NCI-H82 treated with DMSO at 0.1 percent for 48 hours (cell line): ENCODE measurements at regions not wholly inside any gene's neighbourhood (a gene's known extent, or its start where the extent isn't known, plus 50 kb on each side); places are given as distances from the start of the nearest gene placed in this dataset.

Experiments
- DNase-seq: peaks from one replicate; lab custom pipeline; 2025; ENCODE audit not compliant: unreplicated experiment; lab: John Stamatoyannopoulos, UW

DNA sequence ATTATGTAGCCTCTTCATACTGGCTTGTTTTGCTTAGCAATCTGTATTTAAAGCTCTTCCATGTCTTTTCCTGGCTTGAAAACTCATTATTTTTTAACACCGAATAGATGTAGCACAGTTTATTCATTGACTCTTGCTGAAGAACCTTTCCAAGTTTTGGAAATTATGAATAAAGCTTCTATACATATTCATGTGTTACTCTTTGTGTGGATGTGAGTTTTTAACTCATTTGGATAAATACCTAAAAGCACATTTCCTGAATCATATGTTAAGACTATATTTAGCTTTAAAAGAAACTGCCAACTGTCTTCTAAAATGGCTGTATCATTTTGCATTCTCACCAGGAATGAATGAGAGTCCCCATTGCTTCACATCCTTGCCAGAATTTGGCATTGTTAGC is 2061.7 kb upstream of the AGA start:
- DNase-seq: no peak

DNA sequence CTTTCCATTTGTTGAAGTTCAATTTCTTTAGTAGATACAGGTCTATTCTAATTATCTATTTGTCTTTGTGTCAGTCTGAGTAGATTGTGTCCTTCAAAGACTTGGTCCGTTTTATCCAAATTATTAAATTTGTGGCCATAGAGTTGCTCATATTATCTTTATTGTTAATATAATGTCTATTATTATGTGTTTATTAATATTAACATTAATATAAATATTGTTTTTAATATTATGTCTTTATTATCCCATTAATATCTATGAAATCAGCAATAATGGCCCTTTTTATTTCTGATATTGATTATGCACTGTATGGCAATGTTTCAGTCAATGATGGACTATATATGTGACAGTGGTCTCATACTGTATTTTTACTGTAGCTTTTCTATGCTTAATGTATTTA is 2067.3 kb upstream of the AGA start:
- no peak for DNase-seq

DNA sequence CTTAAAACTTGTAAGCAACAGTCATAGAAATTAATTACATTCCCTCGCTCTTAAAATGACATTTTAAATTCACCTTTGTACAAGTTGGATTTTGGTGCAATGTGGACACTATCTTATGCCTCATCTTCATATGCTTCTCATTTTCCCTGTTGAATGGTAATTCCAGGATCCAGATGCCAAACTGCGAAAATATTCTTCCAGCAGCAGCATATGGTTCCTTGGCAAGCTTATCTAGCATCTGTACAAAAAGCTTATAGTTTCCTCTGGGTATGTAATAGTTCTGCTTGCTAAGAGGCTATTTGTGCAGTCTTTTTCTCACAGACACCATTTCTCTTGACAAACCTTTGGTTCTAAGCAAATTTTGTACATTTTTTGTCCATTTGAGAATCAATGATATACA is 2079.7 kb upstream of the AGA start:
- no peak for DNase-seq

DNA sequence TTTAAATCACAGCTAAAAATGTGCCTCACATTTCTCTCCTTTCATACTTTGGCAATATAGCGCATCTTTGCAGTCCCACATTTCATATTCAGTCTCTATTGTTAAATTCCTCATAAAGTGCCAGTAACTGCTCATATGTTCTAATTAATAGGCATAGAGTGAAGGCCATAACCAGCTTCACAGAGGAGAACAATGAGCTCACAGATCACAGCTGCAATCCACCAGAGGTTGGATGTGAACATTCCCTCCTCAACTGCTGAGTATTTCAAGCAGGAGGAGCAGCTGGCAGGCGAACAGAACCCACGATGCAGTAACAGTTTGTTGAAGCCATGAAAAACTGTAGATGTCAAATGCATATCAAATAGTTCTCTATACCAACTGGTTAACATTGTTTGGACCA is 2088.7 kb upstream of the AGA start:
- no peak for DNase-seq

DNA sequence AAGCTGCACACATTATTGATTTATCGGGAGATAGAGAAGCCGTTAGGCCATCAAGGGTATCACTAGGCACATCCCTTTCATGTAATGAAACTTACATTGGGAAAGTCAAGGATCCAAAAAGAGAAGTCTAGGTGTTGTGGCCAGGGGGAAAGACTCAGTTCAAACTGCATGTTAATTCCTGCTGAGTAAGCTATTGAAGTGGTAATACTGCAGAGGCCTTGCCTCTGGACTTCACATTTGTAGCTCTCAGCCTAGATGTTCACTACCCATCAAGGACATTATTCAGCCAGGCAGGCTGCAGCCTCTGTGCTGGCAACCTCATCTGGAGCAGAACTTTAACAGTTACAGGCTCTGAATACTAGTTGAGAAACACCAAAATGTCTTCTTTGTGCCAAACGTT is 2094.5 kb upstream of the AGA start:
- no peak for DNase-seq

DNA sequence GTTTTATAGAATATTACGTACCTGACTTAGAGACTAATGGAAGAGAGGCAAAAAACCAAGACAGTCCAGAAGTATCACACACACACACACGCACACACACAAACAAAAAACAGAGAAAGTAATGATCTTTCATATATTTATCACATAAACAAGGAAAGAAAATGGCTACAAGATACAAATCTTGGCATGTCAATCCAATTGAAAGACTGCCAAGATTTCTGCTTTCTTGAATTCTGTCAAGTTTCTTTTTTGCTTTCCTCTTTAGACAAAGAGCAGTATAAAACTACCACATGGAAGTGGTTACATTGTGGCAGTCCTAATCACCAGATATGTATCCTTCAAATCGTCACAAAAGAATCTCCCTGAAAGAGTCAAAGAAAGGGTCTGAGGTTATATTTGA is 2097.4 kb upstream of the AGA start:
- DNase-seq: no peak

DNA sequence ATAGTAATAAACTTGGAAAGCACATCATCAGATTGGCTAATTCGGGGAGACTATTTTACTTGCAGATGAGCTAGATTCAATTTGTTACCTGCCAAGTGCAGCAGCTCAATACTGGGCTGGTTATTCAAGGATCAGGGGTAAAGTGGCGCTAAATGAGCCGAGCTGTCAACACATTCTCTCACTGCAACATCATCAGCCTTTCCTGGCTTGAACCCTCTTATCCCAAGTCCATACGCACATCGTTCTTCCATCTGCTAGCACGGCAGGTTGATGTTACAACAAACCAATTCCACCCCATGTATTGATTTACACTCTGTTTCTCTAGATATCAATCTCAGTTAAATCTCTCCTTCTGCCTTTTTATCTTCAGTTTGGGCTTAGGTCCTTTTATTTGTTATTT is 2101.5 kb upstream of the AGA start:
- no peak for DNase-seq

DNA sequence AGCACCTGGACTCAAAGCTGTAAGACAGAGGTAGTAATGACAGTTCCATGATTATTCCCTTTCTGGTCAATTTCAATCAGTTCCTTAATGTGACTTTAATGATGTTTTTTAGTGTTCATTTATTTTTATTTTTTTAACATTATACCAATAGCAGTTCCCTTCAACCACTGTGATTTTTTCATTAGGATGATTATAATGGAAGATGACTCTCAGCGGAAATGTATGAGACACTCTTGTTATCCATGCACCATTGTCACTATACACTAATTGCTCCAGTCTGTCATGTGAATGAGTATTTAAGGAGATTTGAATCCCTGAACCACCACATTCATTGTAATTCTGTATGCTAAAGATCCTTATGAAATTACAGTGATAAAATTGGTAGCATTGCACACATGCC is 2102.3 kb upstream of the AGA start:
- no peak for DNase-seq

DNA sequence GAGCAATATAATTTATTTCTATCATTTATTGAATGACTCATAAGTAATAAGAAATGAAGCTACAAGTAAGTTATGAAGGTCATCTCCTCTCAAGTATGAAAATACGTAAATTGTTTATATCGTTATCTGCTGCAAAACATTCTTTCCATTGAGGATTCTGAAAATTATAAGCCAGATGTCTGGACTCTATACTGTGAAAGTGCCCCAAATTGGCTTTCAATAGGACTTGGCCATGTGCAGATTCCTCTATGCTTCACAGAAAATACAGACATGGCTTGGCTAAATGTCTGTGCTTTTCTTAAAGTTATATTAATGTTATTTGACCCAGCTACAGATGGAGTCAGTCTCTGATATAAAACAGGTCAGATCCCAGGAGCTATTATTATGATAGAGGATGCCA is 2109.9 kb upstream of the AGA start:
- no peak for DNase-seq

DNA sequence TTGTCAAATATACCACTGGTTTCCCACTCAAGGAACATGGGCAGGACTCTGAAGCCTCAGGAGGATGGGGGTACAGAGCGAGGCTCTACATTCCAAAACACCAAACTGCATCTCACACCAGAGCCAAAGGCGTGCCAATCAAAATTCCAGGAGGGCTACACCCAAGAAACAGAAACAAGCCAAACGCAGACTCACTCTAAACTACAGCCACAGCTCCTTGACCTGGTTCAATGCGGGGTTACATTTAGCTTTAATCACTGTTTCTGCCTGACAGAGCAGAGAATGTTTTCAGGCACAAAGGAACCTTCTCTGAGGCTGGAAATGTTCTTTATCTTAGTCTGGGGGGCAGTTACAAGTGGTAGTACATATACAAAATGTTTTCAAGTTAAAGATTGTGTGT is 2121.5 kb upstream of the AGA start:
- DNase-seq: no peak

DNA sequence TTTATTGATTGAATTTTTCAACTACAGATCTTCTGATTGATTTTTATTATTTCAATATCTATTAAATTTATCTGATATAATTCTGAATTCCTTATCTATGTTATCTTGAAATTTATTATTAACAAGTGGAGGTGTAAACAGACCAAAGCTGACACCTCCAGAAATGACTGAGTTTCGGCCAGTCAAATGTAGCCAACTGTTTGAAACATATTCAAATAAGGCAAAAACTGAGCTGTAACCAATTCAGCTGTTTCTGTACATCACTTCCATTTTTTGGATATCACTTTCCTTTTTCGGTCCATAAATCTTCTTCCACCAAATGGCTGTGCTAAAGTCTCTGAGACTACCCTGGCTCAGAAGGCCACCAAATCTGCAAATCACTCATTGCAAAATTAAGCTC is 2127.3 kb upstream of the AGA start:
- DNase-seq: no peak

DNA sequence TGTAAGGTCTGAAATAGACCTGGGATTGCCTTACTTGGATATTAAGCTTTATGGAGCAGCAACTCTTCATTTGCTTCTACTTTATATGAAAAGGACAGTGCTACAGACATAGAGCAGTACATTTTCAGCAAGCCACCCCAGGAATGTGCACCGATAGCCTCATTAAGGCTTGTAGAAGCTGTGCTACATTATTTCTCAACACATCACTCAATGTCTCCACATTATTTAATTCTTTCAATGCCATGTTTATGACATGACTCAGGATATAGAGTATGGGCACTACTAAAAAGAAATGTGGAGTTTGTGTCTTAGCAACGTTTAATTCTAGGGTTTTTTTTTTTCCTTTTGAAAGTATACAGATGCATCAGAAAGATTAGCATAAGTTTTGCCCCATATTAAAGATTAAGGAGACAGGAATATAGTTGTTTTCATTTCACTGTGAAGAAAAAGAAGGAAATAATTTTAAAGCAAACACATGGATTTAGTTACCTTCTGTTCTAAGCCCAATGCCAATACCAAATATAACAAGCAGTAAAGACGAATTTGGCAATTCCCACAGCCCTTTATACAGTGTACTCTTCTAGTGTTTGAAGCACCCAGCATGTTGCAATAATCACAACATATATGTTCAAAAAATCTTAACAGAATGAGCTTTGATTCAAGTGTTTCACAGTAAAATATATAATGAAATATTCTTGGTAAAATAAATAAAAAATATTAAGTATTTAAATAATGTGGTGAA is 2140.1 kb upstream of the AGA start:
- DNase-seq: no peak

DNA sequence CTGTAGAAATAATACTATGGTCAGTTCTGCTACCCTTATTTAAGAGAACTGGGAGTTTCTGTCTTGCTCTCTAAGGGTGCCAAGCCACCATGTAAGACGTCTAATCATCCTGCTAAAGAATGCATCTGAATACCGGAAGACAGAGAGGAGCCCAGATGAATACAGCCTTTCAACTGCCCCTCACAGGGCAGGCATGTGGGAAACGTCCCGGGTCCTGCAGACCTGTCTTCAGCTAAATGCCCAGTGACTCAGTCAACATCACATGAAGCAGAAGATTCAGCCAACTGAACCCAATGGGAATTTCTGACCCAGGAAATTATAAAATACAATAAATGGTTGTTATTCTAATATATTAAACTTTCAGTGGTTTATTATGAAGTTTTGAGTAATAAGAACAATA is 2141.0 kb upstream of the AGA start:
- DNase-seq: no peak

DNA sequence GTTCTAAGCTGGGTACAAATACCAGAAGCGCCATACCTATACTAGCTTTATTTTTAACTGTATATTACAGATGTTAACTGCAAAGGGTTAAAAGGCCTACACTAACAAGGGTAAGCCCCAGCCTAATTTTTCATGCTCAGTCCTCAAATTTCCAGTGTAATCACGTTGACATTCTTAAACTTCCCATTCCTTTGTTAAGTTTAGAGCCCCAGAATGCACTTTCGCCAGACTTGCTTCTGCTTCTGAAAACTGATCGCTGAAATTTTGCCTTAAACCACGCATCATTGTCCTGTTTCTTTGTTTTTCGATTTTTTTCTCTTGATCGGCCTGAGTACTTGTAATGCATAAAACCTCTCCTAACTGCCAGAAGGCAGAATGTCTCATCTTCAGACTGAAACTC is 2141.9 kb upstream of the AGA start:
- DNase-seq: no peak

DNA sequence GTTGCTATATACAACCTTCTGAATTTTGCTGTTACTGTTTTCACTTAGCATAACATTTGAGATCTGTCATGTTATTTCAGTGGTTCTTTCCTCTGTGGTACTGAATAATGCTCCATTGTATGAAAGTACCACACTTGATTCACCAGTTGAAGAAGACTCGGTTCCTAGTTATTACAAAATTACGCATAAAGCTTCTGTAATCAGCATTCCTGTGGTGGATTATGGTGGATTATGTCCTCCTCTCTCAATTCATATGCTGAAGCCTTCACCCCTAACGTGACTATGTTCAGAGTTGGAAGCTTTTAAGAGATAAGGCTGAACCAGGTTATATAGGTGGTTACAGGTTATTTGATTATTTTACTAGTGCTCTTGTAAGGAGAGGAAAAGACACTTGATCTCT is 2143.5 kb upstream of the AGA start:
- DNase-seq: no peak

DNA sequence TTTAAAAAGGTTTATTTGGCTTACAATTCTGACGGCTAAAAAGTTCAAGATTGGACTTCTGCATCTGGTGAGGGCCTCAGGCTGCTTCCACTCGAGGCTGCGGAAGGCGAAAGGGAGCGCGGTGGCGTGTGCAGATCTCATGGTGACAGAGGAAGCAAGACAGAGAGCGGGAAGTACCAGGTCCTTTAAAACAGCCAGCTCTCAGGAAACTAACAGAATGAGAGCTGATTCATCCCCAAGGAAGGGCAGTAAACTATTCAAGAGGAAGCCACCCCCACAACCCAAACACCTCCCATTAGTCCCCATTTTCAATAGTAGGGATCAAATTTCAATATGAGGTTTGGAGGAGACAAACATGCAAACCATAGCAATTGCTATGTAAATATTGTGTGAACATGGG is 2144.2 kb upstream of the AGA start:
- no peak for DNase-seq

DNA sequence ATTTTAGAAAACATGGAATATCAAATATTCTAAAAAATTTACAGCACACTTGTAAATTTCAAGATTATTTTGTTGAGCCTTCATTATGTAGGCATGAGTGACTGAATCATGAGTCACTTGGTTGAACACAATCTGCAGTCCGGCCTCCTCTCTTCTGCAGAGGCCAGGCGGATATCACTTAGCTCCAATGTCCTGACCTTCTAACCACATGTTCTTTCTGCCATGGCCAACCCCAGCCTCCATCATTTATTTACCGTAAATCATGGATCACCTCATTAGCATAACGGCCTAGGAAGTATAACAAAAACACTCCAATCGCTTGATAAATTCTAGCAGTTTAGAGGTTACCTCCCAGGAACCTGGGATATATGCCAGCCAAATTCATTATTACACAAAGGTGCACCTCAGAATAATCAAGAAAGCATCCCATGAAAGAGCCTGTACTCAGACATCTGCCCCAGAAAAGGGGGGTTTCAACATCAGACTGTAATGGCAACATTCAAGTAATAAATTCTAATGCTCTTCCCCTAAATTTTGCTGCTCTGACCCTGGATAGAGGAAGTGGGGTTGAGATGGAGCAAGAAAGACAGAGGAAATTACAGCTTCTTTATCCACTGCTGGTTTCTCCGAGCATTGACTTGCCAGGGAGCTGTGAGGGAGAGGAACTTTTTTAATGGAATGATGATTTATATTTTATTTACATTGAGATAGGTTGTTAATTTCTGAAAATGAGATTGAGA is 2153.6 kb upstream of the AGA start:
- DNase-seq: no peak

DNA sequence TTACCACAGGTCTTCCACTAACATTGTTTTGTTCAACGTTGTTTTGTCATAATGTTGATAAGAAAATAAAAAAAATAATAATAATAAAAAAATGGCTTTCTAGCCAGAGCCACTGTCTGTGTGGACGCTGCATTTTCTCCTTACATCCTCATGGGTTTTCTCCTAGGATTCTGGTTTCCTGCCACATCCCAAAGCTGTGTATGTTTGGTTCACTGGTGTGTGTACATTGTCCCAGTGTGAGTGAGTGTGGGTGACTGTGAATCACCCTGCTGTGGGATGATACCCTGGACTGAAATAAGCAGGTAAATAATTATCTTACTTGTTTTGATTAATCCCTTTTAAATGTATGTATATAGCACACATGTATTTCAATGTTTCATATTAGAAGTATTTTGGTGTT is 2154.4 kb upstream of the AGA start:
- DNase-seq: no peak

DNA sequence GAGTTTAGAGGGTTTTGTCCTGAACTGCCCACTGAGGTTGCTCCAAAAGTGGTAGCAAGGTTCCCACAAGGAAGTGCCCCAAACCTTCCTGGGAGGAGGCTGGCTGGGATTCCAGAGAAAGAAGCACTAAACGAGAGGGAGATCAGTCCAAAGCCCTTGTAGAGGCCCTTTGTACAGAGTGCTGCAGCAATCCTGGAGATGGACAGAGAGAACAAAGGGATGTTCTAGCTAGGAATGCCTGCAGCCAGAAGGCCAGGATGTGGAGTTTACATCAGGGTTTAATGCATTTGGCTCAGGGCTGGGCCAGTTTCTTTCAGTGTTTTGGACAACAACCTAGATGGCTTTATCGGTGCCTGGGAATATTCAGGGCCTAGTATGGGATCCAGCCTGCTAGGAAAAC is 2155.1 kb upstream of the AGA start:
- no peak for DNase-seq

DNA sequence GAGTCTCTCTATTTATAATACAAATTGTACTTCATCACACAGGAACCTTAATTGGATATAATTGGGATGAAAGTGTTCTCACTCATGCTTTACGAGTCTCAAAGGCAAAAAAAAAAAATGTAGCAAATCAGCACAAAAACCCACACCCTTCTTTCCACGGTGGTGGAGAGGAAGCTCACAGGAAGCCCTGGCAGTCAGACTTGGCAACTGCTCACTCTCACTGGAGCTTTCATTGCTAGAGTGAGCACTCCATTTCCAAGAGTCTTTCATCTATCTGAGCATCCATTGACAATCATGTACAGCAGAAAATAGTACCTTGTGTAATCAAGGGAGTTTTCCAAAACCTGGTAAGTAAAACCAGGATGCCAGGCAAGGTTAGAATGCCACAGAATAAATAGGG is 2159.4 kb upstream of the AGA start:
- no peak for DNase-seq

DNA sequence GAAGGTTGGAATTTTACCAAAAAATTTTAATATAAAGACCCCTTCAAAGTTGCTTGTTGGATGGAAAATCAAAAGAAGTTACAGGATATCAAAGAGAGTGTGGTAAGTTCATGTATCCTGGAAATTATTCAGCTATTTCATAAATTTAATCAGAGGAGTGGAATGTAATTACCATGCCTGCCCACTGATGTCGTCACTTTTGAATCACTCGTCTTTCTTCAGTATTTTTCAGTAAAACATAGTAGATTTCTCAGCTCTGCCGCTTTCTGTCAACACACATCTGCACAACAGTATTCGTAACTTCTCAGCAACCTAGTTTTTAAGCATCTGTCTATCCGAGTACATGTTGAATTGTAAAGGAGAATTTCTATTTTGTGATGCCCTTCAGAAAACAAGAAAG is 2163.0 kb upstream of the AGA start:
- DNase-seq: no peak

DNA sequence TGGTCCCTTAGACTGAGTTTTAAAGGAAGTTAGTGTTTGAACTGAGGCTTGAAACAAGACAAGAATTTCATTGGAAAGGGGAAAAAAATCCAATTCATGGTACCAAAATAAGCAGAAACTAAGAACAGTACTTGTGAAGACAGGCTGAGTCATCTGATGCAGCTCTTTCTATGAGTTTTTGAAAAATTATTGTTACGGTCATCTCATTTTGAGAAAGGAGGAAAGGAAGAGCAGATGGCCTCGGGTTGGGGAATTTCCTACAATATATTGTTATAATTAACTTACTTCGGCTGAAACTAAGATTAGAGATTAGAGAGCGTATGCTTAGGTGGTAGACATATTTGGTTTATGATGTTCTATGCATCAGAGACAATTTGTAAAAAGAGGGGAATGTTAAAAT is 2164.8 kb upstream of the AGA start:
- no peak for DNase-seq

DNA sequence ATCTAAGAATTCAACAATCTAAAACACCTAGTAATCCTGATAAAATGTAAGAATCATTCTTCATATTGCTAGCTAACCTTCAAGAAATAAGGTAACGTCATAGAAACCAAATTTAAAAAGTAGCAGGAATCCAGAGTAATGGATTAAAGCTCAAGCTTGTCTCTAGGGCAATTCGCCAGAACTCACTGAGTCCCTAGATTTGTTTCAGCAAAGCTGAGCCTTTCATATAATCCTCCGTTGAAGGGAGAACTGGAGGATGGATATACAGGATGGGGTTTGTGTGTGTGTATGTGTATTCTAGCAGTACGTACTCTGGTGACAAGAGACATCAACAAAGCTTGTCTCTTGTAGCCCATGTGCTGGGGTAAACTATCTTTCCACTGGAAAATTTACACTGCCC is 2173.5 kb upstream of the AGA start:
- DNase-seq: no peak
